ENCODE measurements at regions not wholly inside any gene's neighbourhood (a gene's known extent, or its start where the extent isn't known, plus 50 kb on each side); places are given as distances from the start of the nearest gene placed in this dataset.

DNA sequence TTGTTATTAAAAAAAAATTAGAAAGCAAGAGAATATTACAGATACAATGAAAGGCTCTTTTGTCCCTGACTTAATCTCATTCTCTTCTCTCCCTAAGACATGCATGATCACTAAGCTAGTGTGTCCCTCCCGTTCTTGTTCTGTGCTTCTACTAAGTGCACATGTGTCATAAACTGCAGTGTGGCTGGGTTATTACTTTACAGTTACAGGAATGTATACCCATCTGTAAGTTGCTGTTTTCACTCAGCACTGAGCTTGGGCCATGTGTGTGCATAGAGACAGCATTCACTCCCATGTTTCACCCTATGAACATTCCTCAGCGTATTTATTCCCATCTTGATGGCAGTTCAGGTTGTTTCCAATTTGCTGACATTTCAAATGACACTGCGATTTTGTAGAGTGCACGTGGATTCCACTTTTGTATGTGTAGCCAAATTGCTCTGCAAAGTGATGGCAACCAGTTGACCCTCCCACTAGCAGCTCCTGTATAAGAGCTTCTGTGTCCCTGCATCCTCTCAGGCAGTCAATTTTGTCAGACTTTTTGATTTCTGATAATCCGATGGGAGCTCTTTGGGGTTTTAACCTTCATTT, 145.8 kb upstream of the UBE2E1 start:
- no peaks in the 10 kb centered on the region for H3K36me3 ChIP-seq
- WGBS, 5 donors = 81 to 86% (median 81%) methylated on average over 5 of the region's 5 CpGs
- H3K27me3 ChIP-seq = no peaks in the 10 kb centered on the region
- no peak overlapping the region for H3K4me3 ChIP-seq
- intact Hi-C loops (cut with DNase I; ENCODE audit: low total_unique reads) = no loop called here
- DNase-seq = no peak
- peaks cover 0 to 3% (median 0%) of the 10 kb centered on the region in 4 donors for H3K4me1 ChIP-seq
- no peak for TF ChIP-seq POLR2A (IDR thresholded peaks at IDR 0.05)
- peaks cover 0 to 5% (median 4%) of the 10 kb centered on the region in 4 donors for H3K9me3 ChIP-seq
- H3K27ac ChIP-seq = no peak overlapping the region

DNA sequence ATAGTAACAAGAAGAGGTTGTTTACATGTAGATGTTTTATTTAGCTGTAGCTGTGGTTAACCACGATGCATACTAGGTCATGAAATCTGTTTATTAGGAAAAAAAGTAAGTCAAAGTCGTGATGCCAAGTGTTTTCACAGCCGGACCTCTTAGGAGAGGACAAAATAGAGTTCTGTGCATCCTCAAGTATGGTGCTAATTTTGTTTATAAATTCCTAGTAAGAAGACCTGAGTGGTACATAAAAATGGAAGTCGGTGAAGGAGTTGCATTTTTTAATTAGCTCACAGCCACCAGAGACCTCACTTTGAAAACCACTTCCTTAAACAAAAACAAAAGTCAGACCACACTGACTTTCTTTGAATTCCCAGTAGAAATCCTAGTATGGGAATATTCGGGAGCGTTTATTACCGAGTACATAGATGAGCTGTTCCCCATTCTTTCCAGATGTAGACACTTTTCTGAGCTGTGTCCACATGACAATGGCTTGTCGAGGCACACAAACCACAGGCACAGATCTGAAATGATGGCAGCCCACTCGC, 143.6 kb upstream of the UBE2E1 start:
- no peaks in the 10 kb centered on the region for H3K9me3 ChIP-seq
- no peak overlapping the region for H3K27ac ChIP-seq
- H3K27me3 ChIP-seq = no peaks in the 10 kb centered on the region
- intact Hi-C loops (cut with DNase I; ENCODE audit: low total_unique reads) = no loop called here
- no peak overlapping the region for H3K4me3 ChIP-seq
- WGBS, 5 donors = 68 to 83% (median 77%) methylated on average over 9 of the region's 9 CpGs
- TF ChIP-seq EP300 (IDR thresholded peaks at IDR 0.05) = no peak
- TF ChIP-seq, protein P1, sequence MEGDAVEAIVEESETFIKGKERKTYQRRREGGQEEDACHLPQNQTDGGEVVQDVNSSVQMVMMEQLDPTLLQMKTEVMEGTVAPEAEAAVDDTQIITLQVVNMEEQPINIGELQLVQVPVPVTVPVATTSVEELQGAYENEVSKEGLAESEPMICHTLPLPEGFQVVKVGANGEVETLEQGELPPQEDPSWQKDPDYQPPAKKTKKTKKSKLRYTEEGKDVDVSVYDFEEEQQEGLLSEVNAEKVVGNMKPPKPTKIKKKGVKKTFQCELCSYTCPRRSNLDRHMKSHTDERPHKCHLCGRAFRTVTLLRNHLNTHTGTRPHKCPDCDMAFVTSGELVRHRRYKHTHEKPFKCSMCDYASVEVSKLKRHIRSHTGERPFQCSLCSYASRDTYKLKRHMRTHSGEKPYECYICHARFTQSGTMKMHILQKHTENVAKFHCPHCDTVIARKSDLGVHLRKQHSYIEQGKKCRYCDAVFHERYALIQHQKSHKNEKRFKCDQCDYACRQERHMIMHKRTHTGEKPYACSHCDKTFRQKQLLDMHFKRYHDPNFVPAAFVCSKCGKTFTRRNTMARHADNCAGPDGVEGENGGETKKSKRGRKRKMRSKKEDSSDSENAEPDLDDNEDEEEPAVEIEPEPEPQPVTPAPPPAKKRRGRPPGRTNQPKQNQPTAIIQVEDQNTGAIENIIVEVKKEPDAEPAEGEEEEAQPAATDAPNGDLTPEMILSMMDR (IDR thresholded peaks at IDR 0.05) = no peak
- TF ChIP-seq POLR2A (IDR thresholded peaks at IDR 0.05) = no peak
- no peak for TF ChIP-seq POLR2AphosphoS5 (IDR thresholded peaks at IDR 0.05)
- no peaks in the 10 kb centered on the region for H3K36me3 ChIP-seq
- peaks cover 0 to 3% (median 0%) of the 10 kb centered on the region in 4 donors for H3K4me1 ChIP-seq
- DNase-seq = no peak

DNA sequence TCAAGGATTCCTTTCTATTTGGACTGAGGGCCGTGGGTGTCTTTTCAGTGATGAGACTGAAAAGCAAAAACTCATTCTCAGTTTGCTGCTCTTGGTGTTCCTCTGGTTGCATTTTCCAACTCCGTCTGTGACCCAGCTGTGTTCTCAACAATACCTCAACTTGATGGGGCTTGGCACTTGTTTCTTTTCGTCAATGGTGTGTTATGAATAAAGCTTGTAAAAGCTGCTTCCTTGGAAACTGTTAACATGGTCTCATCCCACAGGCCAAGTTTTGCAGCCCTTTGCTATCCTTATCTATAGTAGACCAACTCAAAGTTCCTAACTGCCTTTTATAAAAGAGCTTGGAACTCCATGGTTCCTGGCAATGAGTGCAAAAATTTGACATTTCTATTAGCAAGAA, 142.5 kb upstream of the UBE2E1 start:
- H3K27me3 ChIP-seq = no peaks in the 10 kb centered on the region
- peaks cover 0 to 3% (median 0%) of the 10 kb centered on the region in 4 donors for H3K4me1 ChIP-seq
- TF ChIP-seq POLR2A (IDR thresholded peaks at IDR 0.05) (no peak), POLR2AphosphoS5 (IDR thresholded peaks at IDR 0.05) (no peak), EP300 (IDR thresholded peaks at IDR 0.05) (no peak)
- TF ChIP-seq, protein P1 (IDR thresholded peaks at IDR 0.05) = no peak
- no peaks in the 10 kb centered on the region for H3K36me3 ChIP-seq
- H3K4me3 ChIP-seq = no peak overlapping the region
- 78 to 82% (median 80%) methylated on average over 3 of the region's 3 CpGs for WGBS, 5 donors
- H3K9me3 ChIP-seq = no peaks in the 10 kb centered on the region
- no peak overlapping the region for H3K27ac ChIP-seq
- peak in 1 of 2 donors; percentile 36 for DNase-seq
- intact Hi-C loops (cut with DNase I; ENCODE audit: low total_unique reads) = no loop called here

DNA sequence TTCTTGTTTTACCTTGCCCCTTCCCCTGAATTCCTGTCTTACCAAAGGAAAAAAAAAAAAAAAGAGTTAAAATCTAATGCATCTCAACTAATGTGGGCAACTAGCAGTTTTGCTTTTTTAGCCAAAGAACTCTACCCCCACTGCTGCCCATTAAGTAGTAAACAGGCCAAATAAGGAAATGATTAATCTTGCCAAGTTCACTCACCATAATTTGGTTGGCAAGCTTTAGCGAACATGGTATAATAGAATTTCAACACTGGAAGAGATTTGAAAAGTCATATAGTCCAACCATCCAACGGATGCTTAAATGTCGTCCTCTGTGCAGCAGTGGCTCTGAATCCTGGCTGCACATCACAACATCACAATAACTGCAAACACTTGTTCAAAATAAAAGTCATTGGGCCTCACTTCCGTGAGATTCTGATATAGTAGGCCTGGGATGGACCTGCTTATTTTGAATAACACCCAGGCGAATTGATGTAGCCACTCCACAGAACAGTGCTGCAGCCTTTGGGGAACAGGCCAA, 142.0 kb upstream of the UBE2E1 start:
- Histone ChIP-seq H3K27me3 (no peaks in the 10 kb centered on the region), H3K36me3 (no peaks in the 10 kb centered on the region), H3K27ac (no peak overlapping the region), H3K4me1 (peaks cover 0 to 3% (median 0%) of the 10 kb centered on the region in 4 donors), H3K9me3 (no peaks in the 10 kb centered on the region), H3K4me3 (no peak overlapping the region)
- intact Hi-C loops (cut with DNase I; ENCODE audit: low total_unique reads) = no loop called here
- 68 to 83% (median 74%) methylated on average over 5 of the region's 5 CpGs for WGBS, 5 donors
- no peak for DNase-seq
- TF ChIP-seq, protein P1 (IDR thresholded peaks at IDR 0.05) = no peak
- no peak for TF ChIP-seq POLR2A (IDR thresholded peaks at IDR 0.05)
- no peak for TF ChIP-seq POLR2AphosphoS5 (IDR thresholded peaks at IDR 0.05)
- no peak for TF ChIP-seq EP300 (IDR thresholded peaks at IDR 0.05)

DNA sequence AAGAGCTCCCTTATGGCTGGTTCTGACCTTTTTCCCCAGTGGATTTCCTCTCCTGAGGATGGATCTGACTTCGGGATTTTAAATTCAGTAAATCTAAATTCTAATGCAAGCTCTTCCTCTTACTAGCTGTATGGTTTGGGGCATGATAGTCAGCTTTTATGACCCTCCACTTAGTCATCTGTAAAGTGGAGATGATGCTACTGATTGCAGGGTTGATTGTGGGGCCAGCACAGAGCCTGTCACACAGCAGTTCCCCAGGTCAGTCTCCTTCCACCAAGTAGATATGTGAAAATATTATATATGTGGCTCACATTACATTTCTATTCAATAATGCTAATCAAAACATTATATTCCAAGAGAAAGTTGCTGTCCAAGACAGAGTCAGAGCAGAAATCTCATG, 141.3 kb upstream of the UBE2E1 start:
- 94 to 100% (median 96%) methylated on average over 1 of the region's 1 CpG for WGBS, 5 donors
- no peak for DNase-seq
- peaks cover 0 to 3% (median 0%) of the 10 kb centered on the region in 4 donors for H3K4me1 ChIP-seq
- no peaks in the 10 kb centered on the region for H3K36me3 ChIP-seq
- TF ChIP-seq POLR2AphosphoS5 (IDR thresholded peaks at IDR 0.05) (no peak), POLR2A (IDR thresholded peaks at IDR 0.05) (no peak), EP300 (IDR thresholded peaks at IDR 0.05) (no peak)
- TF ChIP-seq, protein P1 (IDR thresholded peaks at IDR 0.05) = no peak
- H3K9me3 ChIP-seq = no peaks in the 10 kb centered on the region
- H3K27ac ChIP-seq = no peak overlapping the region
- no peaks in the 10 kb centered on the region for H3K27me3 ChIP-seq
- no peak overlapping the region for H3K4me3 ChIP-seq
- intact Hi-C loops (cut with DNase I; ENCODE audit: low total_unique reads) = no loop called here
